HL-60 (cell line): ENCODE measurements at regions not wholly inside any gene's neighbourhood (a gene's known extent, or its start where the extent isn't known, plus 50 kb on each side); places are given as distances from the start of the nearest gene placed in this dataset.

Experiments used
- CTCF ChIP-seq: IDR thresholded peaks from one replicate; pipeline ENCODE4 v1.5.1; 2011; ENCODE audit warnings: low read length, control low read depth, inconsistent platforms; ENCODE audit not compliant: insufficient read depth
- POLR2AphosphoS5 ChIP-seq: IDR thresholded peaks from 2 replicates; pipeline ENCODE4 v1.6.1; 2012; ENCODE audit warnings: low read depth

- TF ChIP-seq POLR2AphosphoS5 = no peak
- TF ChIP-seq CTCF = no peak
Measured at GRCh38 chr2:196288006-196288538, 116.7 kb upstream of the STK17B start.
